ENCODE measurements at regions not wholly inside any gene's neighbourhood (a gene's known extent, or its start where the extent isn't known, plus 50 kb on each side); places are given as distances from the start of the nearest gene placed in this dataset.

DNA sequence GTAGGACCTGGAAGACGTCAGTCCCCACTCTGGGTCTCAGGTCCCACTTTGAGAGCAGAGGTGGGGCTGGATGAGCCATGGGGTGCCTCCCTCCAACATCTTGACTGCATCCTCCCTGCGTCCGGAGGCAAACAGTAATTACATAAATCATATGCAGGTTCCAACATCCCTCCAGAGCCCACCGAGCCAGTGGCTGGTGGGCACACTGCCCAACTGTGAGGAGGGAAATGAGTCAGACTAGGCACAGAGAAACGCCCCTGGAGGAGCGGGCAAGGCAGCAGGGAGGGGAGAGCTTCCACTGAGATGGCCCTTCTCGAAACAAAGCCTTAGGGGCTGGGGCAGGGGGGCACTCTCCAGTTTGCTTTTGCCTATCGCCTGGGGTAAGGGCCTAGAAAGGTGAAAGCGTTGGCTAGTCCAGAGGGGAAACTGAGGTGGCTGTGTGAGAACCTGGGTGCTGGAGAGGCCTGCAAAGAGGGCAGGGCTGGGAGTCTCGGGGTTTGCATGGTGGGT, 168.2 kb upstream of the MYCN start:
- intact Hi-C loops (cut with DNase I): no loop called here
- 86 to 90% methylated on average over 10 of the region's 10 CpGs for WGBS, 2 donors

DNA sequence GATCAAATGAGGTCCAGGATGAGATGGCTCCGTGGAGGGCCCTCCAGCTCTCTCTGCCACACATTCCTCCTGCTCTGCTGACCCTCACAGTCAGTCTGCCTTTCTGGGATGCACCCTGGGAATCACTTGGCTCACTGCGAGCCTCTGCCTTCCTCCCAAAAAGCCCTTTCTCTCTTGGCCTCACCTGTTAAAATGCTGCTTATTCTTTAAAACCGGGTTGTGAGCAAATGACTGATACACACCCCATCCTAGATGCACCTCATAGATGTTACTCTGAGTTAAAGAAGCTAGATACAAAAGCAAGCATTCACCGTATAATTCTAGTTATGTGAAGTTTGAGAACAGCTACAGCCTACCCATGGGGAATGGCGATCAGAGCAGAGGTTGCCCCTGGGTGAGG, 167.7 kb upstream of the MYCN start:
- intact Hi-C loops (cut with DNase I): no loop called here
- Histone ChIP-seq H3K27me3 (no peaks in the 10 kb centered on the region), H3K9me3 (no peaks in the 10 kb centered on the region), H3K27ac (no peak overlapping the region), H3K4me1 (no peaks in the 10 kb centered on the region), H3K4me3 (replicated peaks in 1 of 3) (no peak overlapping the region), H3K36me3 (no peaks in the 10 kb centered on the region)
- TF ChIP-seq, protein P1, sequence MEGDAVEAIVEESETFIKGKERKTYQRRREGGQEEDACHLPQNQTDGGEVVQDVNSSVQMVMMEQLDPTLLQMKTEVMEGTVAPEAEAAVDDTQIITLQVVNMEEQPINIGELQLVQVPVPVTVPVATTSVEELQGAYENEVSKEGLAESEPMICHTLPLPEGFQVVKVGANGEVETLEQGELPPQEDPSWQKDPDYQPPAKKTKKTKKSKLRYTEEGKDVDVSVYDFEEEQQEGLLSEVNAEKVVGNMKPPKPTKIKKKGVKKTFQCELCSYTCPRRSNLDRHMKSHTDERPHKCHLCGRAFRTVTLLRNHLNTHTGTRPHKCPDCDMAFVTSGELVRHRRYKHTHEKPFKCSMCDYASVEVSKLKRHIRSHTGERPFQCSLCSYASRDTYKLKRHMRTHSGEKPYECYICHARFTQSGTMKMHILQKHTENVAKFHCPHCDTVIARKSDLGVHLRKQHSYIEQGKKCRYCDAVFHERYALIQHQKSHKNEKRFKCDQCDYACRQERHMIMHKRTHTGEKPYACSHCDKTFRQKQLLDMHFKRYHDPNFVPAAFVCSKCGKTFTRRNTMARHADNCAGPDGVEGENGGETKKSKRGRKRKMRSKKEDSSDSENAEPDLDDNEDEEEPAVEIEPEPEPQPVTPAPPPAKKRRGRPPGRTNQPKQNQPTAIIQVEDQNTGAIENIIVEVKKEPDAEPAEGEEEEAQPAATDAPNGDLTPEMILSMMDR (IDR thresholded peaks at IDR 0.05): no peak
- TF ChIP-seq POLR2A (IDR thresholded peaks at IDR 0.05): no peak
- WGBS, 2 donors: 63 to 89% methylated on average over 5 of the region's 5 CpGs
- DNase-seq: no peak

More for the DNA sequence above, 168.2 kb upstream of the MYCN start:
- Histone ChIP-seq H3K27me3 (no peaks in the 10 kb centered on the region), H3K9me3 (no peaks in the 10 kb centered on the region), H3K4me3 (replicated peaks in 1 of 3) (no peak overlapping the region), H3K4me1 (no peaks in the 10 kb centered on the region), H3K36me3 (no peaks in the 10 kb centered on the region), H3K27ac (no peak overlapping the region)
- no peak for DNase-seq
- TF ChIP-seq, protein P1 (IDR thresholded peaks at IDR 0.05): no peak
- no peak for TF ChIP-seq POLR2A (IDR thresholded peaks at IDR 0.05)

DNA sequence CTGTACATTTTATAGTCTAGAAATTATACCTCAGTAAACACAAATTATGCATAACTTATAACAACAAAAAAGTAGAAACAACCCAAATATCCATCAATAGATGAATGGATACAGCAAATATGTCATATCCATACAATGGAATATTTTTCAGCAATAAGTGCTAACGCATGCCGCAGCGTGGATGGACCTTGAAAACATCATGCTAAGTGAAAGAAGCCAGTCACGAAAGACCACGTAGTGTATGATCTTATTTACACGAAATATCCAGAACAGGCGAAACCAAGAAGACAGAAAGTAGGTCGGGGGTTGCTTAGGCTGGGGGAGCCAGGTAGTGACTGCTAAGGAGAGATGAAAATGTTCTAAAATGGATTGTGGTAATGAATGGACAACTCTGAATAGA, 167.1 kb upstream of the MYCN start:
- Histone ChIP-seq H3K27ac (no peak overlapping the region), H3K9me3 (no peaks in the 10 kb centered on the region), H3K4me1 (no peaks in the 10 kb centered on the region), H3K4me3 (replicated peaks in 1 of 3) (no peak overlapping the region), H3K36me3 (no peaks in the 10 kb centered on the region), H3K27me3 (no peaks in the 10 kb centered on the region)
- DNase-seq: no peak
- intact Hi-C loops (cut with DNase I): no loop called here
- 89 to 90% methylated on average over 8 of the region's 8 CpGs for WGBS, 2 donors
- TF ChIP-seq, protein P1 (IDR thresholded peaks at IDR 0.05): no peak
- TF ChIP-seq POLR2A (IDR thresholded peaks at IDR 0.05): no peak

DNA sequence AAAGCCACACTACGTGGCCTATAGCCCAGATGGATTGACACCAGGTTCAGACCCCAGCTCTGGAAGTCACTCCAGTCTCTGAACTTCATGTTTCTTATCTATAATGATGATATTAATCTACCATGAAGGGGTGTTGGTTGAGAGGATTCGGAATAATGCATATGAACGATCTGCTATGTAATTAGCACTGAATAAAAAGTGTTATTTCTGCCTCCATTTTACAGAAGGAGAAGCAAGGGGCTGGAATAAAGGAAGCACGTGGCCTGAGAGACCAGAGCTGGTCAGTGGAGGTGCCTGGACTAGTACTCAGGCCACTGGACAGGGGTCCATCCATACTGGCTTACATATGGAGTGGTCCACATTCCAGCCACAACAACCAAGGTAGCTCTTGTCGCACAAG, 166.5 kb upstream of the MYCN start:
- no peaks in the 10 kb centered on the region for H3K27me3 ChIP-seq
- no peak for DNase-seq
- no peak overlapping the region for H3K4me3 ChIP-seq (replicated peaks in 1 of 3)
- no peaks in the 10 kb centered on the region for H3K36me3 ChIP-seq
- intact Hi-C loops (cut with DNase I): no loop called here
- 90 to 95% methylated on average over 5 of the region's 5 CpGs for WGBS, 2 donors
- no peak overlapping the region for H3K27ac ChIP-seq
- H3K4me1 ChIP-seq: no peaks in the 10 kb centered on the region
- TF ChIP-seq, protein P1 (IDR thresholded peaks at IDR 0.05): no peak
- no peak for TF ChIP-seq POLR2A (IDR thresholded peaks at IDR 0.05)
- H3K9me3 ChIP-seq: no peaks in the 10 kb centered on the region

DNA sequence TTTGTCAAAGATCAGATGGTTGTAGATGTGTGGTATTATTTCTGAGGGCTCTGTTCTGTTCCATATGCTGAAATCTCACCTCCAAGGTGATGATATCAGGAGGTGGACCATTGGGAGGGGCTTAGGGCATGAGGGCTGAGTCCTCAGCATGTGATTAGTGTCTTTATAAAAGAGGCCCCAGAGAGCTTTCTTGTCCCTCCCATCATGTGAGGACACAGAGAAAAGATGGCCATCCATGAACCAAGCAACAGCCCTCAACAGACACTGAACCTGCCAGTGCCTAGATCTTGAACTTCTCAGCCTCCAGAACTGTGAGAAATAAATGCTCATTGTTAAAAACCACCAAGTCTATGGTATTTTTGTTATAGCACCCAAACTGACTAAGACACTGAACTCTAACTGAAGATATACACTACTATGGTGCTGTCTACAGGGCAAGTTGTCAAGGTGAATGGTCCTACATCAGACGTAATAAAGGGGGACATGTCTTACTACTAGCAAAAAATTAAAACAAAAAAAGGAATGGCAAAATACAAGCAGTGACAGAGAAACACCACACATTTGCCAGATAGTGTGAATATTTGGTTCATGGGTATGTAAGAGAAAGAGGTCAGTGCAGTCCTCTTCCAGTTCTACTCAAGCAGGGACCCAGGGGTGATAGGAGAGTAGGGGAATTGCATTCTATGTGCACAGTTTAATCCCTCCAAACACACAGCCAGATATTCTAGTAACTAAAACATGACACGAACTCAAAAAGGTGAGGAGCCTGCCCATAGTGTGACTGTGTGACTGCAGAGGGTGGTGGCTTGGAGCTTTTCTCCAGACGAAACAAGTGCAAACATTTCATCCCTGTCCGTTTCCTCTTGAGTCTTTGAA, 164.4 kb upstream of the MYCN start:
- no peaks in the 10 kb centered on the region for H3K36me3 ChIP-seq
- no peak for DNase-seq
- H3K4me3 ChIP-seq (replicated peaks in 1 of 3): no peak overlapping the region
- TF ChIP-seq, protein P1 (IDR thresholded peaks at IDR 0.05): no peak
- no peak for TF ChIP-seq POLR2A (IDR thresholded peaks at IDR 0.05)
- H3K27me3 ChIP-seq: no peaks in the 10 kb centered on the region
- intact Hi-C loops (cut with DNase I): no loop called here
- no peak overlapping the region for H3K27ac ChIP-seq
- WGBS, 2 donors: 92 to 94% methylated on average over 4 of the region's 4 CpGs
- no peaks in the 10 kb centered on the region for H3K4me1 ChIP-seq
- no peaks in the 10 kb centered on the region for H3K9me3 ChIP-seq

All from thyroid gland (tissue), 4 donors.